DND-41 (cell line): ENCODE measurements at regions not wholly inside any gene's neighbourhood (a gene's known extent, or its start where the extent isn't known, plus 50 kb on each side); places are given as distances from the start of the nearest gene placed in this dataset.

Experiments
- EZH2 ChIP-seq: IDR thresholded peaks from 3 replicates; pipeline ENCODE4 v1.6.1; 2012; ENCODE audit warnings: borderline replicate concordance, low read depth, mild to moderate bottlenecking, moderate library complexity, low read length, inconsistent platforms; ENCODE audit not compliant: severe bottlenecking
- TF ChIP-seq, protein P1 (sequence below): IDR thresholded peaks from 2 replicates; pipeline ENCODE4 v1.5.1; 2012; ENCODE audit warnings: borderline replicate concordance, low read length, moderate library complexity, mild to moderate bottlenecking; ENCODE audit not compliant: poor library complexity, severe bottlenecking; ENCODE audit errors: extremely low read depth

DNA sequence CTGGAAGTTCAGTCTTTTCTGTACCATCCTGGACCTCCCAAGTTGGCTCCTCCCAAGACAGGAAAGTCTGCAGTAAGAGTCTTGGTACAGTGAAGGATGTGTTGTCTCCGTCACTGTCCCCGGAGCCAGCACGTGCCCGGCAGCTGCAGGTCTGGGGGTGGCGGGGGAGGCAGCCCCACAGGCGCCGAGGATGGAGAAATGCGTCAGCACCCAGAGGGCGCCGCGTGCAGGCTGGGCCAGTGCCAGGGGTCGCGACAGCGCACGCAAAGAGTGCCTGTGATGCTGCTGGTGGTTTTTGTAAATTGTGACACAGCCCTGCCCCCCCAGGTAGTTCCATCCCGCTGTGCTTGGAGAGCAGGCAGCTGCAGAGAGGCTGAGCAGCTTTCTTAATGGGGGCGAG is 1200.5 kb downstream of the BRD1 start:
- TF ChIP-seq, protein P1, sequence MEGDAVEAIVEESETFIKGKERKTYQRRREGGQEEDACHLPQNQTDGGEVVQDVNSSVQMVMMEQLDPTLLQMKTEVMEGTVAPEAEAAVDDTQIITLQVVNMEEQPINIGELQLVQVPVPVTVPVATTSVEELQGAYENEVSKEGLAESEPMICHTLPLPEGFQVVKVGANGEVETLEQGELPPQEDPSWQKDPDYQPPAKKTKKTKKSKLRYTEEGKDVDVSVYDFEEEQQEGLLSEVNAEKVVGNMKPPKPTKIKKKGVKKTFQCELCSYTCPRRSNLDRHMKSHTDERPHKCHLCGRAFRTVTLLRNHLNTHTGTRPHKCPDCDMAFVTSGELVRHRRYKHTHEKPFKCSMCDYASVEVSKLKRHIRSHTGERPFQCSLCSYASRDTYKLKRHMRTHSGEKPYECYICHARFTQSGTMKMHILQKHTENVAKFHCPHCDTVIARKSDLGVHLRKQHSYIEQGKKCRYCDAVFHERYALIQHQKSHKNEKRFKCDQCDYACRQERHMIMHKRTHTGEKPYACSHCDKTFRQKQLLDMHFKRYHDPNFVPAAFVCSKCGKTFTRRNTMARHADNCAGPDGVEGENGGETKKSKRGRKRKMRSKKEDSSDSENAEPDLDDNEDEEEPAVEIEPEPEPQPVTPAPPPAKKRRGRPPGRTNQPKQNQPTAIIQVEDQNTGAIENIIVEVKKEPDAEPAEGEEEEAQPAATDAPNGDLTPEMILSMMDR, result no peak
- no peak for TF ChIP-seq EZH2
